ENCODE measurements at regions not wholly inside any gene's neighbourhood (a gene's known extent, or its start where the extent isn't known, plus 50 kb on each side); places are given as distances from the start of the nearest gene placed in this dataset.

DNA sequence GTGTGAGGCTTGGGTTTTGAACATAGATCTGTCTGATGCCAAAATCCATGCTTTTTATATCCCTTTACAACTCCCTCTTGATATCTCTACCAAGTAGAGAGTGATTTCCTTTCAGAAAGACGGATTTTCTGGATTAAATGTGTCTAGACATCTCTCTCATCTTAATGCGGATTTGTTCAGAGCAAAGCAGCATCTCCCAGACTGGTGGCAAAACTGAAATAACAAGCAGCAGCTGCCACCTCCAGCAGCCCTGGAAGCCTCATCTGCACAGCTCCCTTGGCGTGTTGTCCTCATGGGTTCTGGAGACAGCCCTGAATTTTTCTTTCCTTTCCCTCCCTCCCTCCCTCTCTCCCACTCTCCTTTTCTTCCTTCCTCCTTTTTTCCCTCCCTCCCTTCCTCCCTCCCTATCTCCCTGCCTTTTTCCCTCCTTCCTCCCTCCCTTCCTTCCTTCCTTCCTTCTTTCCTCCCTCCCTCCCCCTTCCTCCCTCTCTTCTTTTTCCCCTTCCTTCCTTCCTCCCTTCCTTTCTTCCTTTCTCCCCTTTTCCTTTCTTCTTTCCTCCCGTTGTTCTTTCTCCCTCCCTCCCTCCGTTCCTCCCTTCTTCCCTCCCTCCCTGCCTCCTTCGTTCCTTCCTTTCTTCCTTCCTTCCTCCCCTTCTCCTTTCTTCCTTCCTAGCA lies 639.9 kb downstream of the TYW1 start:
- no peak for TF ChIP-seq CTCF (IDR thresholded peaks at IDR 0.05; ENCODE audit: low read depth, low read length)
- TF ChIP-seq EZH2phosphoT487 (IDR thresholded peaks at IDR 0.05; ENCODE audit: low read depth): no peak

Measured in OCI-LY3 (cell line).